Effector CD8-positive, alpha-beta T cell (primary cell): ENCODE measurements at regions not wholly inside any gene's neighbourhood (a gene's known extent, or its start where the extent isn't known, plus 50 kb on each side); places are given as distances from the start of the nearest gene placed in this dataset.
A peak's percentile ranks its signal among the peaks of the same experiment; 100 is the strongest.

Source experiments
- DNase-seq: peaks from one replicate; lab custom pipeline; 2025; lab: John Stamatoyannopoulos, UW

GRCh38 chr16:66315210-66315825 is 51.2 kb upstream of the CDH5 start:
- DNase-seq = peak; percentile 22

- DNase-seq = no peak
These were observed 55.2 kb upstream of the CDH5 start for GRCh38 chr16:66311306-66311705.

- DNase-seq = no peak
These were observed 57.2 kb upstream of the CDH5 start for GRCh38 chr16:66309215-66309807.

GRCh38 chr16:66308096-66308495 is 58.4 kb upstream of the CDH5 start:
- no peak for DNase-seq

- DNase-seq = no peak
These were observed 59.9 kb upstream of the CDH5 start for GRCh38 chr16:66306366-66307150.

GRCh38 chr16:66304961-66305360 is 61.5 kb upstream of the CDH5 start:
- no peak for DNase-seq

- no peak for DNase-seq
These were observed 62.3 kb upstream of the CDH5 start for GRCh38 chr16:66304151-66304550.

GRCh38 chr16:66300501-66300900 is 66.0 kb upstream of the CDH5 start:
- DNase-seq = no peak

- DNase-seq = no peak
These were observed 66.5 kb upstream of the CDH5 start for GRCh38 chr16:66300037-66300436.

- no peak for DNase-seq
These were observed 67.1 kb upstream of the CDH5 start for GRCh38 chr16:66299349-66299748.

- DNase-seq = no peak
These were observed 67.8 kb upstream of the CDH5 start for GRCh38 chr16:66298571-66299120.

GRCh38 chr16:66298006-66298405 is 68.5 kb upstream of the CDH5 start:
- no peak for DNase-seq

- DNase-seq = no peak
These were observed 69.9 kb upstream of the CDH5 start for GRCh38 chr16:66296591-66296990.

GRCh38 chr16:66295761-66296546 is 70.5 kb upstream of the CDH5 start:
- DNase-seq = no peak

- DNase-seq = no peak
These were observed 71.3 kb upstream of the CDH5 start for GRCh38 chr16:66295213-66295612.

GRCh38 chr16:66294507-66294906 is 72.0 kb upstream of the CDH5 start:
- no peak for DNase-seq

- DNase-seq = no peak
These were observed 72.6 kb upstream of the CDH5 start for GRCh38 chr16:66293932-66294331.

- DNase-seq = no peak
These were observed 73.2 kb upstream of the CDH5 start for GRCh38 chr16:66293207-66293735.

- DNase-seq = no peak
These were observed 74.1 kb upstream of the CDH5 start for GRCh38 chr16:66292241-66292935.

- no peak for DNase-seq
These were observed 74.7 kb upstream of the CDH5 start for GRCh38 chr16:66291833-66292232.

GRCh38 chr16:66290431-66290830 is 76.1 kb upstream of the CDH5 start:
- DNase-seq = no peak
